ENCODE measurements at regions not wholly inside any gene's neighbourhood (a gene's known extent, or its start where the extent isn't known, plus 50 kb on each side); places are given as distances from the start of the nearest gene placed in this dataset.

- DNase-seq, result no peak
These were observed 207.6 kb downstream of the THBS2 start for GRCh38 chr6:169046021-169046420.

- DNase-seq, result no peak
These were observed 208.2 kb downstream of the THBS2 start for GRCh38 chr6:169045486-169045885.

- no peak for DNase-seq
These were observed 209.0 kb downstream of the THBS2 start for GRCh38 chr6:169044381-169045230.

GRCh38 chr6:169042061-169042460 lies 211.6 kb downstream of the THBS2 start:
- no peak for DNase-seq

- no peak for DNase-seq
These were observed 212.6 kb downstream of the THBS2 start for GRCh38 chr6:169041078-169041477.

GRCh38 chr6:169038691-169039090 lies 215.0 kb downstream of the THBS2 start:
- no peak for DNase-seq

GRCh38 chr6:169035385-169036240 lies 218.0 kb downstream of the THBS2 start:
- DNase-seq, result no peak

- no peak for DNase-seq
These were observed 219.0 kb downstream of the THBS2 start for GRCh38 chr6:169034516-169035167.

GRCh38 chr6:169029861-169030260 lies 223.8 kb downstream of the THBS2 start:
- no peak for DNase-seq

GRCh38 chr6:169028343-169028742 lies 225.3 kb downstream of the THBS2 start:
- DNase-seq, result no peak

- DNase-seq, result no peak
These were observed 227.5 kb downstream of the THBS2 start for GRCh38 chr6:169026175-169026574.

GRCh38 chr6:169024047-169024660 lies 229.5 kb downstream of the THBS2 start:
- no peak for DNase-seq

GRCh38 chr6:169023161-169023874 lies 230.3 kb downstream of the THBS2 start:
- no peak for DNase-seq

- no peak for DNase-seq
These were observed 231.6 kb downstream of the THBS2 start for GRCh38 chr6:169022079-169022478.

- DNase-seq, result no peak
These were observed 232.8 kb downstream of the THBS2 start for GRCh38 chr6:169020821-169021220.

- peak in 1 of 4 experiments; percentile 10 for DNase-seq
These were observed 233.7 kb downstream of the THBS2 start for GRCh38 chr6:169019727-169020491.

GRCh38 chr6:169019111-169019510 lies 234.5 kb downstream of the THBS2 start:
- no peak for DNase-seq

GRCh38 chr6:169016758-169017157 lies 236.9 kb downstream of the THBS2 start:
- DNase-seq, result no peak

GRCh38 chr6:169014211-169015197 lies 239.1 kb downstream of the THBS2 start:
- DNase-seq, result no peak

- DNase-seq, result no peak
These were observed 244.0 kb downstream of the THBS2 start for GRCh38 chr6:169009628-169010027.
